CD4-positive, alpha-beta T cell (primary cell): ENCODE measurements at regions not wholly inside any gene's neighbourhood (a gene's known extent, or its start where the extent isn't known, plus 50 kb on each side); places are given as distances from the start of the nearest gene placed in this dataset.

ENCODE experiments used
- ATAC-seq: fragments of 200-7000 bp; cut with Tn5 transposase; one replicate; pipeline ENCODE4 v1.10.0; 2022; ENCODE audit warnings: mild to moderate bottlenecking; ENCODE audit not compliant: poor library complexity
- CTCF ChIA-PET: fragments of 350-600 bp; sonication (Branson Sonifier 250); formaldehyde crosslinking; loops from one replicate; lab custom pipeline; 2021; ENCODE audit warnings: antibody characterized with exemption, inconsistent platforms; lab: Charles Lee
- POLR2A ChIA-PET: fragments of 350-600 bp; sonication (Branson Sonifier 250); formaldehyde crosslinking; loops from one replicate; lab custom pipeline; 2021; ENCODE audit warnings: antibody characterized with exemption, inconsistent platforms; lab: Charles Lee
- DNase-seq, 14 experiments: peaks; one replicate each; pipeline ENCODE4 v3.0.0-alpha.2; 2013 to 2020; ENCODE audit warnings: mixed read lengths in 2 of 14
- H3K27ac ChIP-seq, 2 donors: one replicate each; pipeline versions ENCODE4 v1.5.1 to v1.7.0; 2013; ENCODE audit warnings: low read length in 2 of 2, low read depth in 1 of 2, mild to moderate bottlenecking in 1 of 2
- H3K27me3 ChIP-seq, 2 experiments: 1 replicate in 1 of 2; 2 replicates in 1 of 2; pipeline versions ENCODE4 v1.6.1 to v1.7.0; 2013; ENCODE audit warnings: low read length in 2 of 2, control low read depth in 1 of 2, mild to moderate bottlenecking in 1 of 2, moderate library complexity in 1 of 2; ENCODE audit not compliant: insufficient read depth in 2 of 2, control insufficient read depth in 1 of 2
- H3K36me3 ChIP-seq: one replicate; pipeline ENCODE4 v1.6.1; 2013; ENCODE audit warnings: low read length, control low read depth; ENCODE audit not compliant: insufficient read depth
- H3K4me1 ChIP-seq: one replicate; pipeline ENCODE4 v1.6.1; 2013; ENCODE audit warnings: low read length, control low read depth; ENCODE audit not compliant: insufficient read depth
- H3K4me3 ChIP-seq: one replicate; pipeline ENCODE4 v1.5.1; 2013; ENCODE audit warnings: mild to moderate bottlenecking, low read length, moderate library complexity
- H3K9me3 ChIP-seq, 2 experiments: 1 replicate in 1 of 2; 2 replicates in 1 of 2; pipeline versions ENCODE4 v1.6.1 to v1.7.0; 2013; ENCODE audit warnings: low read length in 2 of 2, mild to moderate bottlenecking in 2 of 2, control low read depth in 1 of 2, moderate library complexity in 1 of 2; ENCODE audit not compliant: control insufficient read depth in 1 of 2, insufficient read depth in 1 of 2
- H3K27ac Mint-ChIP-seq: one replicate; pipeline ENCODE4 v1.8.0; 2020; ENCODE audit warnings: mixed read lengths
- H3K27me3 Mint-ChIP-seq: one replicate; pipeline ENCODE4 v1.8.0; 2021; ENCODE audit warnings: mixed read lengths
- H3K36me3 Mint-ChIP-seq: one replicate; pipeline ENCODE4 v1.8.0; 2021; ENCODE audit warnings: low read depth, mixed read lengths
- H3K4me1 Mint-ChIP-seq: one replicate; pipeline ENCODE4 v1.8.0; 2021; ENCODE audit warnings: low read depth, mixed read lengths
- H3K4me3 Mint-ChIP-seq: one replicate; pipeline ENCODE4 v1.8.0; 2020; ENCODE audit warnings: mild to moderate bottlenecking, mixed read lengths
- H3K9me3 Mint-ChIP-seq: one replicate; pipeline ENCODE4 v1.8.0; 2020; ENCODE audit warnings: mixed read lengths
- CTCF ChIP-seq: fragments of 200-600 bp; IDR thresholded peaks from one replicate; pipeline ENCODE4 v1.8.0; 2022; ENCODE audit warnings: antibody characterized with exemption, mild to moderate bottlenecking
- intact Hi-C, 2 experiments: fragments of 100-400 bp; cut with DNase I in 1 of 2; cut with micrococcal nuclease in 1 of 2; formaldehyde crosslinking; loops; one replicate each; pipeline versions ENCODE4 v1.15.1 to v1.9.0; 2023 to 2025; cut with DNase I, micrococcal nuclease

GRCh38 chr7:106599343-106599698 lies 61.6 kb downstream of the CCDC71L start:
- Mint-ChIP-seq H3K36me3 (no peaks in the 10 kb centered on the region), H3K4me1 (peaks cover 11% of the 10 kb centered on the region), H3K27me3 (peaks cover 5% of the 10 kb centered on the region), H3K9me3 (no peaks in the 10 kb centered on the region), H3K4me3 (no peak overlapping the region), H3K27ac (no peak overlapping the region)
- ATAC-seq, result no peak
- POLR2A ChIA-PET, result interaction anchor here (0.5 to 1.8 kb wide), 7 partner anchors 13 to 729 kb away, joined by 3 to 7 read pairs (median 4); partner anchors contain the start of genes CCDC71L, HBP1 and NAMPT
- Histone ChIP-seq H3K27ac (no peak overlapping the region), H3K9me3 (no peaks in the 10 kb centered on the region), H3K27me3 (no peaks in the 10 kb centered on the region), H3K4me1 (peaks cover 8% of the 10 kb centered on the region), H3K4me3 (no peak overlapping the region), H3K36me3 (no peaks in the 10 kb centered on the region)
- no peak for TF ChIP-seq CTCF
- intact Hi-C loops, result loop anchor here (2.0 to 10.0 kb wide), 2 partner anchors 61 to 315 kb away; partner anchors contain the start of genes CCDC71L (in 1 of the 2) and NAMPT (in 1 of the 2)
- CTCF ChIA-PET, result no interaction called here
- no peak for DNase-seq

GRCh38 chr7:106598663-106599342 lies 62.2 kb downstream of the CCDC71L start:
- Histone ChIP-seq H3K27ac (no peak overlapping the region), H3K36me3 (no peaks in the 10 kb centered on the region), H3K9me3 (no peaks in the 10 kb centered on the region), H3K4me3 (no peak overlapping the region), H3K4me1 (peaks cover 8% of the 10 kb centered on the region), H3K27me3 (no peaks in the 10 kb centered on the region)
- H3K36me3 Mint-ChIP-seq, result no peaks in the 10 kb centered on the region
- peaks cover 8% of the 10 kb centered on the region for H3K4me1 Mint-ChIP-seq
- CTCF ChIA-PET, result interaction anchor here (1.9 kb wide), 1 partner anchor 138 kb away, joined by 7 read pairs; no protein-coding TSS in a partner anchor
- POLR2A ChIA-PET, result interaction anchor here (0.6 to 1.8 kb wide), 9 partner anchors 10 to 570 kb away, joined by 3 to 7 read pairs (median 3); partner anchors contain the start of genes CCDC71L, HBP1 and NAMPT
- ATAC-seq, result peak; percentile 100
- H3K9me3 Mint-ChIP-seq, result no peaks in the 10 kb centered on the region
- DNase-seq, result peak; percentile 30 to 90 (median 50)
- peaks cover 5% of the 10 kb centered on the region for H3K27me3 Mint-ChIP-seq
- peak overlapping the region; percentile 59 for H3K27ac Mint-ChIP-seq
- peak overlapping the region; percentile 42 for H3K4me3 Mint-ChIP-seq
- intact Hi-C loops, result loop anchor here (2.0 to 10.0 kb wide), 2 partner anchors 62 to 314 kb away; partner anchors contain the start of genes CCDC71L (in 1 of the 2) and NAMPT (in 1 of the 2)
- no peak for TF ChIP-seq CTCF

GRCh38 chr7:106597751-106598546 lies 63.0 kb downstream of the CCDC71L start:
- TF ChIP-seq CTCF, result no peak
- H3K9me3 ChIP-seq, result no peaks in the 10 kb centered on the region
- peaks cover 8% of the 10 kb centered on the region for H3K4me1 ChIP-seq
- H3K4me3 Mint-ChIP-seq, result no peak overlapping the region
- no peak overlapping the region for H3K4me3 ChIP-seq
- H3K27me3 Mint-ChIP-seq, result peaks cover 5% of the 10 kb centered on the region
- no peaks in the 10 kb centered on the region for H3K36me3 ChIP-seq
- H3K27me3 ChIP-seq, result no peaks in the 10 kb centered on the region
- H3K9me3 Mint-ChIP-seq, result no peaks in the 10 kb centered on the region
- no peaks in the 10 kb centered on the region for H3K36me3 Mint-ChIP-seq
- ChIA-PET POLR2A (interaction anchor here (0.6 to 1.8 kb wide), 7 partner anchors 10 to 571 kb away, joined by 3 to 7 read pairs (median 3); partner anchors contain the start of genes CCDC71L, HBP1 and NAMPT), CTCF (interaction anchor here (1.9 kb wide), 1 partner anchor 138 kb away, joined by 7 read pairs; no protein-coding TSS in a partner anchor)
- peaks cover 8% of the 10 kb centered on the region for H3K4me1 Mint-ChIP-seq
- H3K27ac Mint-ChIP-seq, result no peak overlapping the region
- no peak for DNase-seq
- intact Hi-C loops, result loop anchor here (2.0 to 10.0 kb wide), 2 partner anchors 63 to 313 kb away; partner anchors contain the start of genes CCDC71L (in 1 of the 2) and NAMPT (in 1 of the 2)
- no peak for ATAC-seq
- no peak overlapping the region for H3K27ac ChIP-seq
